ENCODE measurements at regions not wholly inside any gene's neighbourhood (a gene's known extent, or its start where the extent isn't known, plus 50 kb on each side); places are given as distances from the start of the nearest gene placed in this dataset.

- DNase-seq (ENCODE audit: low read depth in 2 of 2, low spot score in 1 of 2): no peak
Measured at GRCh38 chr7:69318794-69319193, 279.5 kb upstream of the AUTS2 start.

- no peak for DNase-seq (ENCODE audit: low read depth in 2 of 2, low spot score in 1 of 2)
Measured at GRCh38 chr7:69328516-69328915, 269.8 kb upstream of the AUTS2 start.

DNA sequence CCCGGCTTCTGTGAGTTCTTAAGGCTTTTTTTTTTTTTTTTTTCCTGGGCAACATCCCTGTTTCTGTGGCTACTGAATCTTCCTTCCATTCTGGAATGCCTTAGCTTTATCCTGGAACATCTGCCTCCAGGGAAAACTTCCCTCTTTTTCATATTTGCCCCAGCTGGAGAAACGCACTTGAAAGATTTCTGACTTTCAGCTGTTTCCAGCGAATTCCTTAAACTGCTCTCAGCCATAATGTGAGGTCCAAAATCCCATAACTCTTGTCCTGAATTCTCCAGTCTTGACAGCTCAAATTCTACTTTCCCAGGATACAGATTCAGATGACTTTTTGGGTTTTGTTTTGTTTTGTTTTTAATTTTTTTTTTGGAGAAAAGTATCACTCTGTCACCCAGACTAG, 263.6 kb upstream of the AUTS2 start:
- no peak for DNase-seq (ENCODE audit: low read depth in 2 of 2, low spot score in 1 of 2)

DNA sequence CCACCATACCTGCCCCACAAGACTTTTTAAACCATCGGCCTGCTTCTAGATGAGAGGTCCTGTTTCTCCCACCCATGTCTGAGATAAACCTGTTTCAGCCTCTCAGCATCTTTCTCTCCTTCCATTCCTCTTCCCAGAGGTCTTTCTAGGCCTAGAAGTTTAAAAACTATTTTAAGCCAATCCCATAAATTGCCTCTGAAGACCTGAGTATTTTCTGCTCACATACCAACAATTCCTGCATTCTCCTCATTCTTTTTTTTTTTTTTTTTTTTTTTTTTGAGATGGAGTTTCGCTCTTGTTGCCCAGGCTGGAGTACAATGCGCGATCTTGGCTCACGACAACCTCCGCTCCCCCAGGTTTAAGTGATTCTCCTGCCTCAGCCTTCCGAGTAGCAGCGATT, 262.9 kb upstream of the AUTS2 start:
- DNase-seq (ENCODE audit: low read depth in 2 of 2, low spot score in 1 of 2): no peak

GRCh38 chr7:69336976-69337375, 261.3 kb upstream of the AUTS2 start:
- DNase-seq (ENCODE audit: low read depth in 2 of 2, low spot score in 1 of 2): no peak

GRCh38 chr7:69338144-69338543, 260.1 kb upstream of the AUTS2 start:
- no peak for DNase-seq (ENCODE audit: low read depth in 2 of 2, low spot score in 1 of 2)

DNA sequence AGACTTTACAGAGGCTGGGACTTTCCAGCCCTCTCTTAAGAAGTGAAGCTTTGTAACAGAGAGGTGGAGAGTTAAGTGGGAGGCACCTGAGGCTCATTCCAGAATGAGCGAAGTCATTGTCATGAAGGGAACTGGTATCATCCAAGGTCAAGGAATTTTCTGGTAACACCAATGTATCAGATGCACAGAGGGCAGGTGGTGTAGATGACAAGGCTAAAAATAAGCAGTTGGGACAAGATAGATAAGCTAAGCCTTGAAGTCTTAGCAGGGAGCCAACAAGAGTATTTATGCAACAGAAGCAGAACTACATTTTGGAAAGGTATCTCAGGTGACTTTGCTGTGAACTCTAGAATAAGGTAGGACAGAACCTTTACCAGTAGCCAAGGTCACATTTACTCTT, 257.0 kb upstream of the AUTS2 start:
- DNase-seq (ENCODE audit: low read depth in 2 of 2, low spot score in 1 of 2): no peak

DNA sequence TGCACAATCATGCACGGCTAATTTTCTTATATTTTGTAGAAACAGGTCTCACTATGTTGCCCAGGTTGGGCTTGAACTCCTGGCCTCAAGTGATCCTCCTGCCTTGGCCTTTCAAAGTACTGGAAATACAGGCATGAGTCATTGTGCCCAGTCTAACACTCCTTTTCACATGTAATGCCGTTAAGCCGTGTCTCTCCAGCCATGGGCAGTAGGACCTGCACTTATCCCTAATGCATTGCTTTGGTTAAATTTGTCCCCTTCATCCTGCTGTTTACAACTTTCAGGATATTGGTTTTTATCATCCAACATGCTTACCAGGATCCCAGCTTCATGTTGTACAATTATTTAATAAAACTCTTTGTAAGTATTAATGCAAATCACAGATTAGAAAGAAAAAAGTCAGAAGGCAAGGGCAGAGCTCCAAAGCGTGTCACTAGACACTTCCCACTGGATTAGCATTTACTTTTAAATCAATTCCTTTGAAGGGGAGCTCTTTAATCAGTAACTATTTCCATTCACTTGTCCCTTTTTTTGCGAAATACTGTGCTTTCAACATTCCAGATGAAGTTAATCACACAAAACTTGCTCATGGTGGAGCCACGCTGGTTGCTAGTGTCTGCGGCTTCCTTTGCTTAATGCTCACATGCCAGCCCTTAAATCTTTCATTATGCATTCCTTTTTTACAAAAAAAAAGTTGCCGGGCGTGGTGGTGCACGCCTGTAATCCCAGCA, 256.0 kb upstream of the AUTS2 start:
- DNase-seq (ENCODE audit: low read depth in 2 of 2, low spot score in 1 of 2): no peak

DNA sequence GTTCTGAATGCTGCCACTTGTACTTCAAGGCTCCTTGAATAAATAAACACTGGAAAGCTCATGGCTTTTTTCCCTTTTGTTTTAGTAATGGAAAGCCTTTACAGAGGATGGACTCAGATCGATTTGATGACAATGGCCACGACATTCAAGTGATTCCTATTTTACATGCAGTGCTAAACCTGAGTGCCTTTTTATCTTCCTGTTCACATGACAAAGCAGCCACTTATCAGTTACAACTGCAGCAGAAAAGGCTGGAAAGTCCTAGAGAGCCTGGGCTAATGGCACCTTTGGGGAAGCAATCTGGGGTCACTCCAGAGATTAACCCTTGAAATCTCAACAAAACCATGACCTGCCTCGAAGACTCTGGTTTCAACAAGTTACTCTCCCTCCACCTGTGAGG, 249.0 kb upstream of the AUTS2 start:
- no peak for DNase-seq (ENCODE audit: low read depth in 2 of 2, low spot score in 1 of 2)

- DNase-seq (ENCODE audit: low read depth in 2 of 2, low spot score in 1 of 2): no peak
Measured at GRCh38 chr7:69358163-69358821, 240.0 kb upstream of the AUTS2 start.

DNA sequence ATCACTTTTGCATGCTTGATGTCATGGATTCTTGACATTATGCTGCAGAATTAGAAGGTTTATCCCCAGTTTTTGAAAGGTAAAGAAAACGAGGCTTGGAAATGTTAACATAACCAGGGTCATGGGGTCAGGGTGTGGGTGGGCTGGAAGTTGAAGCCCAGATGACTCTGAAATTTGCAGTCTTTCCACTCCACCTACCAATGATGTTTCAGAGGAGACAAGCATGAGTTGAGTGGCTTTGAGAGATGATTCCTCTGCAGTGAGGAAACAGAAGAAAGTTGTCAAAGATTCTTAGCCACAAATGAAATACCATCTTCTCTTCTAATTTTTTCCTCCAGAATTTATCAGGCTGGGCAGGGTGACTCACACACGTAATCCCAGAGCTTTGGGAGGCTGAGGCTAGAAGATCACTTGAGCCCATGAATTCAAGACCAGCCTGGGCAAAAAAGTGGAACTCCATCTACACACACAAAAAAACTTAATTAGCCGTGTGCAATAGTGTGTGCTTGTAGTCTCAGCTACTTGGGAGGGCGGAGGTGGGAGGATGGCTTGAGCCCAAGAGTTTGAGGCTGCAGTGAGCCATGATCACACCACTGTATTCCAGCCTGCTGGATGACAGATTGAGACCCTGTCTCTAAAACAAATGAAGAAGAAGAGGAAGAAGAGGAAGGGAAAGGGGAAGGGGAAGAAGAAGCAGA, 239.1 kb upstream of the AUTS2 start:
- no peak for DNase-seq (ENCODE audit: low read depth in 2 of 2, low spot score in 1 of 2)

- no peak for DNase-seq (ENCODE audit: low read depth in 2 of 2, low spot score in 1 of 2)
Measured at GRCh38 chr7:69360913-69361312, 237.4 kb upstream of the AUTS2 start.

DNA sequence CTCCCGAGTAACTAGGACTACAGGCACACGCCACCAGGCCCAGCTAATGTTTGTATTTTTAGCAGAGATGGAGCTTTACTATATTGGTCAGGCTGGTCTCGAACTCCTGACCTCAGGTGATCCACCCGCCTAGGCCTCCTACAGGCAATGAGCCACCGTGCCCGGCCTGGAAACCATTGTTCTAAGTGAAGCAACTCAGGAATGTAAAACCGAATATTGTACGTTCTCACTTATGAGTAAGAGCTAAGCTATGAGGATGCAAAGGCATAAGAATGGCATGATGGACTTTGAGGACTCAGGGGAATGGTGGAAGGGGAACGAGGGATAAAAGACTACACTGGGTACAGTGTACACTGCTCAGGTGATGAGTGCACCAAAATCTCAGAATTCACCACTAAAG, 235.1 kb upstream of the AUTS2 start:
- DNase-seq (ENCODE audit: low read depth in 2 of 2, low spot score in 1 of 2): no peak

DNA sequence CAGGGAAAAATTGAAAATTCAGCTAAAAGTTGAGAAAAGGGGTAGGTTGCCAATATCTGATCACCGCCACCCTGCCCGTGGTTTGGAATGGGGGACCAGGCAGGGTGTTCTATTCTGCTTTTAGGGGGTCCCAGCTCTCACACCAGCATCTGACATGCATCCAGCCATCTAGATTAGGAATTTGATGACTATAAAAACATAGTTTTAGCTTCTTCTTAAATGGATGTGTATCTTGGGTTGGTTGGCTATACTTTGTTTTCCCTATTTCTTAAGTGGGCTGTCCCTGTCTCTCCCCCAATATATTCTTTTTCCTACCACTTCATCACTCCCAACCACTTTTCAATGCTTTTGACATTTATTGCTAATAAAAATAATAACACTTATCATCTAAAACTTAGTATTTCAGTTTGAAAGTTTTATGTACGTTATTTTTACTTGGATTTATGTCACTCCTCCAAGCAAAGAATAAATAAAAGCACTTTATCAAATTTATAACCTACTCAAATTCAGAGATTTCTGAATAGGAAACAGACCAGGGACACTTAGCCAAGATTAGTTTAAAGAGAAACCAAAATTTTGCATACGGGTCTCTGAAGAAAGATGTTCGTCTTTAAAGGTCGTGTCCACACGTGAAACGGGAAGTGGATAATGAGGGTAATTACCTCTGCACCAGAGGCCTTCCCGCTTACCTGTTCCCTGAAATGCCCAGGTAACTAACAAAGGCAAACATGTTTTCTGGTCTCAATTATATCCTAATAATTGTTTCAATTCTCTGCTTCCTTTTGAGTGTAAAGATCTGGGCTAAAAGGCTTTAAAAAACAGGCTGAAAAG, 233.2 kb upstream of the AUTS2 start:
- no peak for DNase-seq (ENCODE audit: low read depth in 2 of 2, low spot score in 1 of 2)

GRCh38 chr7:69365651-69366192, 232.6 kb upstream of the AUTS2 start:
- DNase-seq (ENCODE audit: low read depth in 2 of 2, low spot score in 1 of 2): no peak

- DNase-seq (ENCODE audit: low read depth in 2 of 2, low spot score in 1 of 2): no peak
Measured at GRCh38 chr7:69367780-69368179, 230.5 kb upstream of the AUTS2 start.

- DNase-seq (ENCODE audit: low read depth in 2 of 2, low spot score in 1 of 2): no peak
Measured at GRCh38 chr7:69373171-69374043, 224.9 kb upstream of the AUTS2 start.

GRCh38 chr7:69374044-69374425, 224.2 kb upstream of the AUTS2 start:
- DNase-seq (ENCODE audit: low read depth in 2 of 2, low spot score in 1 of 2): no peak

GRCh38 chr7:69377191-69377590, 221.1 kb upstream of the AUTS2 start:
- no peak for DNase-seq (ENCODE audit: low read depth in 2 of 2, low spot score in 1 of 2)

GRCh38 chr7:69388452-69389137, 209.7 kb upstream of the AUTS2 start:
- DNase-seq (ENCODE audit: low read depth in 2 of 2, low spot score in 1 of 2): no peak
